LNCAP (cell line): ENCODE measurements at regions not wholly inside any gene's neighbourhood (a gene's known extent, or its start where the extent isn't known, plus 50 kb on each side); places are given as distances from the start of the nearest gene placed in this dataset.

ENCODE experiments used
- CTCF ChIP-seq: fragments of 450-650 bp; IDR thresholded peaks from 2 replicates; pipeline ENCODE4 v1.5.1; 2017; ENCODE audit warnings: mild to moderate bottlenecking

- no peak for TF ChIP-seq CTCF
Measured at GRCh38 chr22:49431551-49431950, 396.1 kb downstream of the BRD1 start.

GRCh38 chr22:49429066-49429465, 398.6 kb downstream of the BRD1 start:
- TF ChIP-seq CTCF, result no peak

- no peak for TF ChIP-seq CTCF
Measured at GRCh38 chr22:49427941-49428340, 399.7 kb downstream of the BRD1 start.

GRCh38 chr22:49427341-49427740, 400.3 kb downstream of the BRD1 start:
- TF ChIP-seq CTCF, result no peak

- TF ChIP-seq CTCF, result no peak
Measured at GRCh38 chr22:49426618-49427266, 400.9 kb downstream of the BRD1 start.

GRCh38 chr22:49426098-49426497, 401.6 kb downstream of the BRD1 start:
- TF ChIP-seq CTCF, result no peak

- no peak for TF ChIP-seq CTCF
Measured at GRCh38 chr22:49425356-49425755, 402.3 kb downstream of the BRD1 start.

- TF ChIP-seq CTCF, result no peak
Measured at GRCh38 chr22:49424893-49425270, 402.8 kb downstream of the BRD1 start.
